CD14-positive monocyte (primary cell): ENCODE measurements at regions not wholly inside any gene's neighbourhood (a gene's known extent, or its start where the extent isn't known, plus 50 kb on each side); places are given as distances from the start of the nearest gene placed in this dataset.

Experiments used
- DNase-seq, 3 donors: peaks; one replicate each; pipeline ENCODE4 v3.0.0-alpha.2; 2011 to 2022
- H2AFZ ChIP-seq: 2 replicates; pipeline ENCODE4 v1.6.0; 2012; ENCODE audit warnings: mild to moderate bottlenecking, low read depth, low read length, inconsistent platforms; ENCODE audit not compliant: insufficient read depth, poor library complexity, severe bottlenecking
- H3K27ac ChIP-seq, 2 donors: 1 replicate in 1 of 2; 2 replicates in 1 of 2; pipeline ENCODE4 v1.5.1; 2012 to 2013; ENCODE audit warnings: low read length in 2 of 2, control low read depth in 1 of 2, inconsistent platforms in 1 of 2, low read depth in 1 of 2, mild to moderate bottlenecking in 1 of 2
- H3K27me3 ChIP-seq, 2 donors: one replicate each; pipeline versions ENCODE4 v1.6.0 to v1.6.1; 2011 to 2013; ENCODE audit warnings: low read length in 2 of 2; ENCODE audit not compliant: control insufficient read depth in 2 of 2, insufficient read depth in 2 of 2
- H3K36me3 ChIP-seq, 2 donors: replicated peaks in 1 of 2; 1 replicate in 1 of 2; 2 replicates in 1 of 2; pipeline versions ENCODE4 v1.5.1 to v1.6.1; 2012 to 2013; ENCODE audit warnings: low read length in 2 of 2, control low read depth in 1 of 2, inconsistent platforms in 1 of 2, mild to moderate bottlenecking in 1 of 2; ENCODE audit not compliant: insufficient read depth in 2 of 2, control insufficient read depth in 1 of 2
- H3K4me1 ChIP-seq, 2 donors: 1 replicate in 1 of 2; 2 replicates in 1 of 2; pipeline versions ENCODE4 v1.5.1 to v1.6.1; 2012 to 2013; ENCODE audit warnings: low read length in 2 of 2, control low read depth in 1 of 2, inconsistent platforms in 1 of 2, mild to moderate bottlenecking in 1 of 2, moderate library complexity in 1 of 2; ENCODE audit not compliant: insufficient read depth in 2 of 2, control insufficient read depth in 1 of 2
- H3K4me2 ChIP-seq: replicated peaks from 2 replicates; pipeline ENCODE3; 2012; ENCODE audit warnings: low read length, moderate library complexity, mild to moderate bottlenecking; ENCODE audit not compliant: poor library complexity, severe bottlenecking; ENCODE audit errors: extremely low read depth
- H3K4me3 ChIP-seq, 3 experiments: fragments of 200-600 bp in 1 of 3; sonication (generic) in 1 of 3; replicated peaks in 1 of 3; 1 replicate in 2 of 3; 2 replicates in 1 of 3; pipeline ENCODE4 v1.5.1; 2011 to 2013; ENCODE audit warnings: low read length in 3 of 3, mild to moderate bottlenecking in 3 of 3, control low read depth in 2 of 3, low read depth in 2 of 3, inconsistent platforms in 1 of 3, moderate library complexity in 1 of 3
- H3K79me2 ChIP-seq: 2 replicates; pipeline ENCODE4 v1.6.0; 2012; ENCODE audit warnings: mild to moderate bottlenecking, control low read depth, inconsistent platforms, low read length, moderate library complexity; ENCODE audit not compliant: insufficient read depth
- H3K9ac ChIP-seq: 2 replicates; pipeline ENCODE4 v1.6.0; 2017; ENCODE audit warnings: low read length, mild to moderate bottlenecking; ENCODE audit not compliant: insufficient read depth, poor library complexity, severe bottlenecking
- H3K9me3 ChIP-seq, 2 donors: replicated peaks in 1 of 2; 1 replicate in 1 of 2; 2 replicates in 1 of 2; pipeline versions ENCODE4 v1.5.1 to v1.6.1; 2012 to 2013; ENCODE audit warnings: low read length in 2 of 2, control low read depth in 1 of 2; ENCODE audit not compliant: control insufficient read depth in 1 of 2, insufficient read depth in 1 of 2
- H4K20me1 ChIP-seq: 2 replicates; pipeline ENCODE4 v1.6.0; 2012; ENCODE audit warnings: mild to moderate bottlenecking, low read length, control low read depth, moderate library complexity; ENCODE audit not compliant: insufficient read depth
- H3K27ac Mint-ChIP-seq, 7 donors: one replicate each; pipeline ENCODE4 v1.8.0; 2020; ENCODE audit warnings: mild to moderate bottlenecking in 7 of 7, mixed read lengths in 7 of 7, moderate library complexity in 6 of 7, inconsistent platforms in 2 of 7
- H3K27me3 Mint-ChIP-seq, 3 donors: one replicate each; pipeline ENCODE4 v1.8.0; 2021 to 2022; ENCODE audit warnings: low read depth in 3 of 3, mild to moderate bottlenecking in 3 of 3, mixed read lengths in 3 of 3, moderate library complexity in 3 of 3, inconsistent platforms in 1 of 3
- H3K36me3 Mint-ChIP-seq, 2 donors: one replicate each; pipeline ENCODE4 v1.8.0; 2020; ENCODE audit warnings: mixed read lengths in 2 of 2, inconsistent platforms in 1 of 2, mild to moderate bottlenecking in 1 of 2
- H3K4me1 Mint-ChIP-seq: one replicate; pipeline ENCODE4 v1.8.0; 2020; ENCODE audit warnings: mild to moderate bottlenecking, mixed read lengths
- H3K4me3 Mint-ChIP-seq, 2 donors: one replicate each; pipeline ENCODE4 v1.8.0; 2020; ENCODE audit warnings: mild to moderate bottlenecking in 2 of 2, mixed read lengths in 2 of 2, moderate library complexity in 1 of 2
- H3K9me3 Mint-ChIP-seq, 7 donors: one replicate each; pipeline ENCODE4 v1.8.0; 2020 to 2022; ENCODE audit warnings: mixed read lengths in 7 of 7, mild to moderate bottlenecking in 6 of 7, moderate library complexity in 6 of 7, inconsistent platforms in 2 of 7
- CTCF ChIP-seq: fragments of 200-600 bp; IDR thresholded peaks from one replicate; pipeline ENCODE4 v1.8.0; 2022; ENCODE audit warnings: antibody characterized with exemption, mild to moderate bottlenecking
- WGBS: methylation state at CpG from one replicate; pipeline ENCODE4 v1.1.5; 2013; ENCODE audit warnings: missing lambda C conversion rate; ENCODE audit not compliant: insufficient coverage; 5-methylcytosine and 5-hydroxymethylcytosine counted together
- intact Hi-C, 2 donors: fragments of 100-400 bp; cut with micrococcal nuclease; formaldehyde crosslinking; loops; one replicate each; pipeline versions ENCODE4 v1.15.0 to v1.15.1; 2023

DNA sequence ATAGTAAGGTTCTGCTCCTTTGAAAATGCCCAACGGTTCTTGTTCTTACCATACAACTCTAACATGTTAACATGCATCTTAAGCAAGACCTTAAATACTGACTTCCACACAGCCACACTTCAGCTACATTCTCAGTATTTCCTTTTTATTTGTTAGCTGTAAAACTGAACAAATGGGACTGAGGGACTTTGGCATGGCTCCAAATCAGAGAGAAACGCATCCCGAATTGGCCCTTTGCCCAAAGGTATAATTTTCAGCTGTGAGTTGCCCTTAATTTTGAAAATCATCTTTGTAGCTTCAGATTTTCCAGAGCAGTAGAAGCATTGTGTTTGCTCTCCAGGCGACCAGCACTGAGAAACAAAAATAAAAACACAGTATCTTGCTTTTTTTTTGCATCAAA is 56.4 kb downstream of the NEUROD6 start:
- H3K4me1 ChIP-seq = no peaks in the 10 kb centered on the region
- no peaks in the 10 kb centered on the region for H3K79me2 ChIP-seq
- H3K27me3 ChIP-seq = no peaks in the 10 kb centered on the region
- H3K4me3 ChIP-seq = no peak overlapping the region
- H4K20me1 ChIP-seq = no peaks in the 10 kb centered on the region
- H3K9ac ChIP-seq = no peak overlapping the region
- DNase-seq = no peak
- WGBS = 56% methylated on average over 2 of the region's 4 CpGs
- H3K4me2 ChIP-seq = no peak overlapping the region
- H3K9me3 Mint-ChIP-seq = peaks cover 0 to 5% (median 1%) of the 10 kb centered on the region in 7 donors
- intact Hi-C loops = no loop called here
- H3K9me3 ChIP-seq = no peaks in the 10 kb centered on the region
- no peaks in the 10 kb centered on the region for H3K36me3 Mint-ChIP-seq
- H3K4me3 Mint-ChIP-seq = no peak overlapping the region
- no peak for TF ChIP-seq CTCF
- H3K27ac ChIP-seq = no peak overlapping the region
- H3K36me3 ChIP-seq = no peaks in the 10 kb centered on the region
- peaks cover 0 to 2% (median 0%) of the 10 kb centered on the region in 3 donors for H3K27me3 Mint-ChIP-seq
- no peak overlapping the region for H2AFZ ChIP-seq
- no peak overlapping the region for H3K27ac Mint-ChIP-seq
- no peaks in the 10 kb centered on the region for H3K4me1 Mint-ChIP-seq

GRCh38 chr7:31271641-31272405 is 68.7 kb downstream of the NEUROD6 start:
- TF ChIP-seq CTCF = no peak
- Mint-ChIP-seq H3K4me1 (no peaks in the 10 kb centered on the region), H3K27me3 (peaks cover 0 to 3% (median 0%) of the 10 kb centered on the region in 3 donors), H3K4me3 (no peak overlapping the region), H3K27ac (no peak overlapping the region), H3K9me3 (no peaks in the 10 kb centered on the region), H3K36me3 (no peaks in the 10 kb centered on the region)
- no peaks in the 10 kb centered on the region for H4K20me1 ChIP-seq
- no peaks in the 10 kb centered on the region for H3K27me3 ChIP-seq
- no peak for DNase-seq
- no peaks in the 10 kb centered on the region for H3K36me3 ChIP-seq
- H3K4me3 ChIP-seq = no peak overlapping the region
- H3K27ac ChIP-seq = no peak overlapping the region
- no peak overlapping the region for H3K9ac ChIP-seq
- no peak overlapping the region for H3K4me2 ChIP-seq
- H3K4me1 ChIP-seq = no peaks in the 10 kb centered on the region
- no peaks in the 10 kb centered on the region for H3K9me3 ChIP-seq
- intact Hi-C loops = no loop called here
- no peaks in the 10 kb centered on the region for H3K79me2 ChIP-seq
- WGBS = 90% methylated on average over 4 of the region's 5 CpGs
- no peak overlapping the region for H2AFZ ChIP-seq
